B cell (primary cell): ENCODE measurements at regions not wholly inside any gene's neighbourhood (a gene's known extent, or its start where the extent isn't known, plus 50 kb on each side); places are given as distances from the start of the nearest gene placed in this dataset.

Experiments
- EZH2 ChIP-seq: IDR thresholded peaks from 2 replicates; pipeline ENCODE4 v1.6.1; 2012; ENCODE audit warnings: borderline replicate concordance, low read depth, mild to moderate bottlenecking, moderate library complexity, low read length; ENCODE audit not compliant: insufficient read depth, poor library complexity, severe bottlenecking
- TF ChIP-seq, protein P1 (sequence below): fragments of 200-600 bp; IDR thresholded peaks from one replicate; pipeline ENCODE4 v1.8.0; 2022; ENCODE audit warnings: antibody characterized with exemption, mild to moderate bottlenecking

DNA sequence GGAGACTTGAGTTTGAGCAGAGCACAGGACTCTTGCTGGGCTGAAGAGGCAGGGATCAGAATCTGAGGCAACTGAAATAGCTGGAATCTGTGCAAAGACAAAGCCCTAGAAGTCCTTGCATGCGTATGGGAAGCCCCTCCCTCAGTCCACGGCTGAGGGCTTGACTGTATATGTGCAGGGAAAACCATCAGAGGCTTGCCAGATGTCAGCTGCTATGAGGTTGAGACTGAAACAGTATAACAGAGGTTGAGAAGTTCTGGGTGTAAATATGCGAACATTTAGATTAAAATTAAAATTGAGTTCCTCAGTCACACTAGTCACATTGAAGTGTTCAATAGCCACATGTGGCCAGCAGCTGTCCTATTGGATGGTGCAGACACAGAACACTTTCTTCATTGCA is 108.8 kb upstream of the NEDD9 start:
- TF ChIP-seq, protein P1, sequence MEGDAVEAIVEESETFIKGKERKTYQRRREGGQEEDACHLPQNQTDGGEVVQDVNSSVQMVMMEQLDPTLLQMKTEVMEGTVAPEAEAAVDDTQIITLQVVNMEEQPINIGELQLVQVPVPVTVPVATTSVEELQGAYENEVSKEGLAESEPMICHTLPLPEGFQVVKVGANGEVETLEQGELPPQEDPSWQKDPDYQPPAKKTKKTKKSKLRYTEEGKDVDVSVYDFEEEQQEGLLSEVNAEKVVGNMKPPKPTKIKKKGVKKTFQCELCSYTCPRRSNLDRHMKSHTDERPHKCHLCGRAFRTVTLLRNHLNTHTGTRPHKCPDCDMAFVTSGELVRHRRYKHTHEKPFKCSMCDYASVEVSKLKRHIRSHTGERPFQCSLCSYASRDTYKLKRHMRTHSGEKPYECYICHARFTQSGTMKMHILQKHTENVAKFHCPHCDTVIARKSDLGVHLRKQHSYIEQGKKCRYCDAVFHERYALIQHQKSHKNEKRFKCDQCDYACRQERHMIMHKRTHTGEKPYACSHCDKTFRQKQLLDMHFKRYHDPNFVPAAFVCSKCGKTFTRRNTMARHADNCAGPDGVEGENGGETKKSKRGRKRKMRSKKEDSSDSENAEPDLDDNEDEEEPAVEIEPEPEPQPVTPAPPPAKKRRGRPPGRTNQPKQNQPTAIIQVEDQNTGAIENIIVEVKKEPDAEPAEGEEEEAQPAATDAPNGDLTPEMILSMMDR = no peak
- TF ChIP-seq EZH2 = no peak
